ENCODE measurements at regions not wholly inside any gene's neighbourhood (a gene's known extent, or its start where the extent isn't known, plus 50 kb on each side); places are given as distances from the start of the nearest gene placed in this dataset.

DNA sequence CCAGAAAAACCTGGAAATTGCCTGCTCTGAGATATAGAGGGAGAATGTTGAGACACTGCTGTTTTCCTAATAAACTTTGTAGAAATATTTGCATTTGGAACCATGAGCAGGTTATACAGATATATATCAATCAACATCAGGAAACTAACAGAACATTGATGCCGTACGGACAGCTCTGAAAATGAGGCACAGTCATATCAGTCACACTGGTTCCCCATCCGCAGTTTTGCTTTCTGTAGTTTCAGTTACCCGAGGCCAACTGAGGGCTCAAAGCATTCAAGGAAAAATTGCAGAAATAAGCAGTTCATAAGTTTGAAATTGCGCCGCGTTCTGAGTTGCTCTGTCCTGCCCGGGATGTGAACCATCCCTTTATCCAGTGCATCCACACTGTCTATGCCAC, 137.9 kb downstream of the KLF6 start:
- intact Hi-C loops (cut with micrococcal nuclease) = no loop called here
- POLR2A ChIA-PET = no interaction called here
- Histone ChIP-seq H4K20me1 (ENCODE audit: control insufficient read depth, insufficient read depth, low read length, poor library complexity, severe bottlenecking) (no peaks in the 10 kb centered on the region), H3K27ac (ENCODE audit: low read length in 2 of 2) (no peak overlapping the region), H3K4me3 (ENCODE audit: control extremely low read depth in 1 of 5, extremely low read depth in 1 of 5, insufficient read depth in 1 of 5, low read depth in 2 of 5, low read length in 4 of 5) (no peak overlapping the region), H3K9ac (ENCODE audit: low read length) (no peak overlapping the region), H3K27me3 (replicated peaks in 1 of 4; ENCODE audit: control extremely low read depth in 1 of 4, control insufficient read depth in 3 of 4, insufficient read depth in 4 of 4, low read length in 3 of 4) (peaks cover 0 to 5% (median 1%) of the 10 kb centered on the region in 4 experiments), H3K79me2 (ENCODE audit: control insufficient read depth, insufficient read depth, low read length) (no peaks in the 10 kb centered on the region), H3K4me2 (replicated peaks; ENCODE audit: low read depth, low read length, poor library complexity, severe bottlenecking) (no peak overlapping the region), H3K9me3 (ENCODE audit: control extremely low read depth in 1 of 3, control insufficient read depth in 2 of 3, insufficient read depth in 1 of 3, low read length in 2 of 3) (no peaks in the 10 kb centered on the region), H3K4me1 (ENCODE audit: control insufficient read depth in 2 of 2, insufficient read depth in 2 of 2, low read length in 2 of 2) (no peaks in the 10 kb centered on the region), H2AFZ (ENCODE audit: insufficient read depth, low read depth, low read length, poor library complexity, severe bottlenecking) (no peak overlapping the region), H3K36me3 (replicated peaks in 1 of 2; ENCODE audit: control extremely low read depth in 1 of 2, control insufficient read depth in 1 of 2, extremely low read depth in 1 of 2, insufficient read depth in 2 of 2, low read length in 1 of 2) (no peaks in the 10 kb centered on the region)
- TF ChIP-seq CTCF (IDR thresholded peaks at IDR 0.05) (no peak), EZH2 (IDR thresholded peaks at IDR 0.05; ENCODE audit: borderline replicate concordance, insufficient read depth, low read depth, low read length, poor library complexity, severe bottlenecking) (no peak)
- no peaks in the 10 kb centered on the region for H3K9me3 Mint-ChIP-seq (ENCODE audit: insufficient read depth)
- WGBS (ENCODE audit: insufficient coverage) = 65% methylated on average over 8 of the region's 8 CpGs
- H3K4me3 Mint-ChIP-seq = no peak overlapping the region
- CTCF ChIA-PET = no interaction called here
- peaks cover 5% of the 10 kb centered on the region for H3K4me1 Mint-ChIP-seq
- no peak overlapping the region for H3K27ac Mint-ChIP-seq
- H3K27me3 Mint-ChIP-seq = peaks cover 15% of the 10 kb centered on the region
- ATAC-seq (ENCODE audit: low read depth) = no peak
- DNase-seq = no peak

DNA sequence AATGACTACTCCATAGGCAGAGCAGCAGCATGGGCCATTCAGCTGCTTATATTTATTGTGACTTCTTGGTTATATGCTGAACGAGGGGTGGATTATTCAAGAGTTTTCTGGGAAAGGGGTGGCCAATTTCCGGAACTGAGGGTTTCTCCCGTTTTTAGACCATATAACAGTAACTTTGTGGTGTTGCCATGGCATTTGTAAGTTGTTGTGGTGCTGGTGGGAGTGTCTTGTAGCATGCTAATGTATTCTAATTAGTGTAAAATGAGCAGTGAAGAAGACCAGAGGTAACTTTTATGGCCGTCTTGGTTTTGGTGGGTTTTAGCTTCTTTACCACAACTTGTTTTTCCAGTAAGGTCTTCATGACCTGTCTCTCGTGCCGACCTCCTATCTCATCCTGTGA, 139.6 kb downstream of the KLF6 start:
- ATAC-seq (ENCODE audit: low read depth) = no peak
- WGBS (ENCODE audit: insufficient coverage) = 91% methylated on average over 3 of the region's 6 CpGs
- POLR2A ChIA-PET = no interaction called here

More for the DNA sequence above, 139.6 kb downstream of the KLF6 start:
- Histone ChIP-seq H3K27ac (ENCODE audit: low read length in 2 of 2) (no peak overlapping the region), H3K4me2 (replicated peaks; ENCODE audit: low read depth, low read length, poor library complexity, severe bottlenecking) (no peak overlapping the region), H3K4me3 (ENCODE audit: control extremely low read depth in 1 of 5, extremely low read depth in 1 of 5, insufficient read depth in 1 of 5, low read depth in 2 of 5, low read length in 4 of 5) (no peak overlapping the region), H3K79me2 (ENCODE audit: control insufficient read depth, insufficient read depth, low read length) (no peaks in the 10 kb centered on the region), H4K20me1 (ENCODE audit: control insufficient read depth, insufficient read depth, low read length, poor library complexity, severe bottlenecking) (no peaks in the 10 kb centered on the region), H3K27me3 (replicated peaks in 1 of 4; ENCODE audit: control extremely low read depth in 1 of 4, control insufficient read depth in 3 of 4, insufficient read depth in 4 of 4, low read length in 3 of 4) (peaks cover 0 to 12% (median 3%) of the 10 kb centered on the region in 4 experiments), H2AFZ (ENCODE audit: insufficient read depth, low read depth, low read length, poor library complexity, severe bottlenecking) (no peak overlapping the region), H3K9ac (ENCODE audit: low read length) (no peak overlapping the region), H3K9me3 (ENCODE audit: control extremely low read depth in 1 of 3, control insufficient read depth in 2 of 3, insufficient read depth in 1 of 3, low read length in 2 of 3) (no peaks in the 10 kb centered on the region), H3K4me1 (ENCODE audit: control insufficient read depth in 2 of 2, insufficient read depth in 2 of 2, low read length in 2 of 2) (no peaks in the 10 kb centered on the region), H3K36me3 (replicated peaks in 1 of 2; ENCODE audit: control extremely low read depth in 1 of 2, control insufficient read depth in 1 of 2, extremely low read depth in 1 of 2, insufficient read depth in 2 of 2, low read length in 1 of 2) (no peaks in the 10 kb centered on the region)
- no peak overlapping the region for H3K4me3 Mint-ChIP-seq
- CTCF ChIA-PET = no interaction called here
- intact Hi-C loops (cut with micrococcal nuclease) = no loop called here
- H3K9me3 Mint-ChIP-seq (ENCODE audit: insufficient read depth) = no peaks in the 10 kb centered on the region
- peaks cover 5% of the 10 kb centered on the region for H3K4me1 Mint-ChIP-seq
- no peak for TF ChIP-seq CTCF (IDR thresholded peaks at IDR 0.05)
- TF ChIP-seq EZH2 (IDR thresholded peaks at IDR 0.05; ENCODE audit: borderline replicate concordance, insufficient read depth, low read depth, low read length, poor library complexity, severe bottlenecking) = no peak
- H3K27me3 Mint-ChIP-seq = peaks cover 15% of the 10 kb centered on the region
- DNase-seq = no peak
- no peak overlapping the region for H3K27ac Mint-ChIP-seq

All from B cell (primary cell).